Mucosa of descending colon (tissue), 3 donors: ENCODE measurements at regions not wholly inside any gene's neighbourhood (a gene's known extent, or its start where the extent isn't known, plus 50 kb on each side); places are given as distances from the start of the nearest gene placed in this dataset.
A peak's percentile ranks its signal among the peaks of the same experiment; 100 is the strongest.

ENCODE experiments used
- ATAC-seq: fragments of 200-7000 bp; cut with Tn5 transposase; one replicate; pipeline ENCODE4 v1.9.1; 2020; ENCODE audit warnings: mild to moderate bottlenecking, moderate library complexity
- DNase-seq, 3 donors: peaks; one replicate each; pipeline ENCODE4 v3.0.0-alpha.2; 2020
- H3K36me3 ChIP-seq: fragments of 200-600 bp; one replicate; pipeline ENCODE4 v1.8.0; 2021; ENCODE audit warnings: low read depth, mild to moderate bottlenecking
- H3K4me1 ChIP-seq: fragments of 200-600 bp; one replicate; pipeline ENCODE4 v1.8.0; 2021; ENCODE audit warnings: low read depth, mild to moderate bottlenecking
- H3K4me3 ChIP-seq: fragments of 200-600 bp; one replicate; pipeline ENCODE4 v1.8.0; 2021; ENCODE audit warnings: mild to moderate bottlenecking
- H3K9me3 ChIP-seq: fragments of 200-600 bp; one replicate; pipeline ENCODE4 v1.8.0; 2021; ENCODE audit warnings: mild to moderate bottlenecking
- intact Hi-C, 2 donors: fragments of 100-400 bp; cut with DNase I in 1 of 2; cut with micrococcal nuclease in 1 of 2; formaldehyde crosslinking; loops; one replicate each; pipeline versions ENCODE4 v1.11.0 to v1.11.1; 2022; cut with DNase I, micrococcal nuclease
- TF ChIP-seq, protein P1 (sequence below): fragments of 200-600 bp; IDR thresholded peaks from one replicate; pipeline ENCODE4 v1.8.0; 2022; ENCODE audit warnings: antibody characterized with exemption, mild to moderate bottlenecking
- donor health status: DM: no; HTN: no; CAD: no; lungs with moderate emphysema.
- donor health status: DM: no; HTN: no; CAD: no.
- donor health status: DM: no; HTN: yes; CAD: no.

DNA sequence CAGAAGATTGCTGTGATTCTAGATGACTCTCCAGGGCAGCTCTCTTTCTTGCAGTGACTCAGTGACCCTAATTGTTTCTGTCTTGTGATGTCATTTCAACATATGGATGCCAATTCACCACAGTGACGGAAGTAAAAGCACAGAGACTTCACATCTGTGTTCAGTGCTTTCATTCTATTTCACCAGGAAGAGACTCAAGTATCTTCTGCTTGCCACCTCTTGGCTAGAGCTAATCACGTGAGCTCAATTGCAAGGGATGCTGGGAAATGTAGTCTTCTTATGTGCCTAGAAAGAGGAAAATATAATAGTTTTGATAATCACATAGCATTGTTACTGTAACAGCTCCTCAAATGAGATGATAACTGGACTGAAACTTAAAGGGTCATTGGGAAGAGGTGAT lies 453.3 kb upstream of the KLF4 start:
- intact Hi-C loops: no loop called here
- Histone ChIP-seq H3K36me3 (no peaks in the 10 kb centered on the region), H3K9me3 (no peaks in the 10 kb centered on the region), H3K4me1 (no peaks in the 10 kb centered on the region), H3K4me3 (no peak overlapping the region)
- no peak for ATAC-seq
- TF ChIP-seq, protein P1, sequence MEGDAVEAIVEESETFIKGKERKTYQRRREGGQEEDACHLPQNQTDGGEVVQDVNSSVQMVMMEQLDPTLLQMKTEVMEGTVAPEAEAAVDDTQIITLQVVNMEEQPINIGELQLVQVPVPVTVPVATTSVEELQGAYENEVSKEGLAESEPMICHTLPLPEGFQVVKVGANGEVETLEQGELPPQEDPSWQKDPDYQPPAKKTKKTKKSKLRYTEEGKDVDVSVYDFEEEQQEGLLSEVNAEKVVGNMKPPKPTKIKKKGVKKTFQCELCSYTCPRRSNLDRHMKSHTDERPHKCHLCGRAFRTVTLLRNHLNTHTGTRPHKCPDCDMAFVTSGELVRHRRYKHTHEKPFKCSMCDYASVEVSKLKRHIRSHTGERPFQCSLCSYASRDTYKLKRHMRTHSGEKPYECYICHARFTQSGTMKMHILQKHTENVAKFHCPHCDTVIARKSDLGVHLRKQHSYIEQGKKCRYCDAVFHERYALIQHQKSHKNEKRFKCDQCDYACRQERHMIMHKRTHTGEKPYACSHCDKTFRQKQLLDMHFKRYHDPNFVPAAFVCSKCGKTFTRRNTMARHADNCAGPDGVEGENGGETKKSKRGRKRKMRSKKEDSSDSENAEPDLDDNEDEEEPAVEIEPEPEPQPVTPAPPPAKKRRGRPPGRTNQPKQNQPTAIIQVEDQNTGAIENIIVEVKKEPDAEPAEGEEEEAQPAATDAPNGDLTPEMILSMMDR: no peak
- DNase-seq: no peak

DNA sequence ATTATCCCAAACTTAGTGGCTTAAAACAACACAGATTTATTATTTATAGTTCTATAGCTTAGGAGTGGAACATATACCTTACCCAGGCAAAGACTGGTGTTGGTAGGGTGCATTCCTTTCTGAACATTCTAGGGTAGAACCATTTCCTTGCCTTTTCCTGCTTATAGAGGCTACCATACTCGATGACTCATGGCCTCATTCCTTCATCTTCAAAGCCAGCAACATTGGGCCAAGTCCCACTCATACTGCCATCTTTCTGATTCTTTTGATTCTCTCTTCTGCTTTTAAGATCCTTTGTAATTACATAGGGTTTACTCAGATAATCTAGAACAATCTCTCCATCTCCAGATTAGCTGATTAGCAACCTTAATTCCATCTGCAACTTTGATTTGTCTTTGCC lies 452.7 kb upstream of the KLF4 start:
- H3K9me3 ChIP-seq: no peaks in the 10 kb centered on the region
- DNase-seq: no peak
- TF ChIP-seq, protein P1: no peak
- H3K36me3 ChIP-seq: no peaks in the 10 kb centered on the region
- no peak for ATAC-seq
- H3K4me1 ChIP-seq: no peaks in the 10 kb centered on the region
- H3K4me3 ChIP-seq: no peak overlapping the region
- intact Hi-C loops: no loop called here

DNA sequence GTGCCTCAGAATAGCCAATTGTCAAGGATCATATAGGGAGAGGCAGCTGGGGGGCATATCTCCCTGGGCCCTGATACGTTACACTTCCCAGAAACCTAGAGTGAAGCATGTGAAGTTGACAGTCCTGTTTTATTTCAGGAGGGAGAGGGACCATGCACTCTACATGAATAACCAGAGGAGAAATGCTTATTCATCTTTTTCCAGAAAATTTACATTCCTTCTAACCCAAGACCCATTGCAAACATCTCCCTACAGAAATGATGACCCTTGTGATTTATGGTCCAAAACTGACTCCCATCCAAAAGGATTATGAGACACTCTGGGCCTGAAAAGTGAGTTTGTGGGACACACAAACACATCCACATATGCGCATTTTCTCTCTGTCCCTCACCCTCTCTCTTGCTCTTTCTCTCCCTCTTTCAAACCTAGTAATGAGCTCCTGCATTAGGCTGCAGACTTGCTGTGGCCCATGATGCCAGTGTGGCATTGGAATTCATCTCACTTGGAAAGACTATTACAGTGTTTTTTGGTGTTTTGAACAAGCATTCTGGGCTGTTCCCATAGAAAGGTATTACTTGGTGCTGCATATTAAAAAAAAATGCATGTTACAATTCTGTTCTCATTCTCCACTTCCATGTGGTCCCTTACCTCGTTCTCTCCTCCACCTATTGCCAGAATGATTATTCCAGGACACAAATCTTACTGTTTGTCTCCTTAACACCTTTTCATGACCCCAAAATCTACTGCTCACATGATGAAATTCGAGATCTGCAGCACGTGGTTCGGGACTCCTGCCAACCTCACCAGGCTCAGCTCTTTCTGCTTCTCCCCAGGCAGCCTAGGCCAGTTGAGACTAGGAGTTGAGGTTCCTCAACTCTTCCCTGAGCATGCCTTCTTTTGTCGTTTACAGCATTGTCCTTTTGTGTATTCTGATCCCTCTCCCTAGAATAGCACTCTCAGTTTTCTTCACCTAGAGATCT lies 451.3 kb upstream of the KLF4 start:
- H3K36me3 ChIP-seq: no peaks in the 10 kb centered on the region
- no peak for ATAC-seq
- DNase-seq: no peak
- no peaks in the 10 kb centered on the region for H3K4me1 ChIP-seq
- intact Hi-C loops: no loop called here
- no peak overlapping the region for H3K4me3 ChIP-seq
- no peaks in the 10 kb centered on the region for H3K9me3 ChIP-seq
- TF ChIP-seq, protein P1: no peak

DNA sequence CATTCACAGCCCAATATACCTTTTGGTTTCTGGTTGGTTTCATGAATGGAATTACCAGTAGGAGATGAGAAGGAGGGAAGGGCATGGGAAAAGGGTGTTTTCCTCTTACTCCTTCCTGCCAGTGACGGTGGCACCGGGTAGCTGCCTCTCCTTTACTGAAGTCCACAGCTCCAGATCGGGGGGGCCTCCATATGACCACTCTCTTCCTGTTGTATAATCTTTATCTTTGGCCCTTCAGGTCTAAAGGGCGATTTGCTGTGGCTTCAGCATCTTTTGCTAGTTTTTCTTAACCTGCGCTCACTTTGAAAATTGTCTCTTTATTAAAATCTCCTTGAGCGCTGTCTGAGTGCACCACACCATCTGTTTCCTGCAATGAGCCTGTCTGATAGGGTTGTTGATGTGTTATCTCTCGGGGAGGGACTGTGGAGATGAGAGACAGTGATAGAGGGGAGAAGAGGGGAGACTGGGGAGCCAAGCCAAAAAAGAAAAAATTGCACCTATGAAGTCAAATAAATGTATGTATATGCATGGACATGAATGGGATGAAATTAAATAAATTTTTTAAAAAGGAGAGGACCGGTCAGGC lies 449.3 kb upstream of the KLF4 start:
- ATAC-seq (no peak), DNase-seq (no peak)
- H3K4me1 ChIP-seq: no peaks in the 10 kb centered on the region
- no peaks in the 10 kb centered on the region for H3K36me3 ChIP-seq
- H3K9me3 ChIP-seq: no peaks in the 10 kb centered on the region
- intact Hi-C loops: no loop called here
- TF ChIP-seq, protein P1: no peak
- H3K4me3 ChIP-seq: no peak overlapping the region

DNA sequence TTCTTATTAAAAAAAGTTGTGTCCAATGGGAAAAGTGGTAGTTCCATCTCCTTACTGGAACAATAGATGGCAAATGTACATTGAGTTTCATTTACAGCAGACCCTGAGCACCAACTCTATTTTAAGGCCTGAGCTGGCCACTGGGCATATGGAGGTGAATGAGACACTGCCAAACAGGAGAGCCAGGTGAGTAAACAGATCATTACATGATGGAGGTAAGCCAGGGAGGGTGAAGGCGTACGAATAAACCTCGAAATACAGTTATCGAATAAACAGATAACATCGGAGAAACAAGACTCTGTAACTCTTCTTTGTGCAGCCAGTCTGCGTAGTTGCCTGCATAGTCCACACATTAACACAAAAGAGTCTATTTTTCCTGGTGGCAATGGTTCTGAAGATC lies 446.4 kb upstream of the KLF4 start:
- DNase-seq (no peak), ATAC-seq (peak; percentile 42)
- no peaks in the 10 kb centered on the region for H3K36me3 ChIP-seq
- no peaks in the 10 kb centered on the region for H3K9me3 ChIP-seq
- intact Hi-C loops: no loop called here
- TF ChIP-seq, protein P1: no peak
- H3K4me1 ChIP-seq: no peaks in the 10 kb centered on the region
- H3K4me3 ChIP-seq: no peak overlapping the region
